ENCODE measurements at regions not wholly inside any gene's neighbourhood (a gene's known extent, or its start where the extent isn't known, plus 50 kb on each side); places are given as distances from the start of the nearest gene placed in this dataset.

- DNase-seq (no peak), ATAC-seq (no peak)
- Histone ChIP-seq H3K27me3 (no peaks in the 10 kb centered on the region), H3K36me3 (no peaks in the 10 kb centered on the region), H3K4me3 (no peak overlapping the region), H3K4me1 (no peaks in the 10 kb centered on the region), H3K9me3 (no peaks in the 10 kb centered on the region), H3K27ac (no peak overlapping the region)
- intact Hi-C loops (cut with DNase I): no loop called here
- TF ChIP-seq CTCF (IDR thresholded peaks at IDR 0.05): no peak
These were observed 812.7 kb downstream of the CDY2B start for GRCh38 chrY:17067307-17067706.

GRCh38 chrY:17053041-17053440 is 827.0 kb downstream of the CDY2B start:
- no peak for TF ChIP-seq CTCF (IDR thresholded peaks at IDR 0.05)
- Histone ChIP-seq H3K36me3 (no peaks in the 10 kb centered on the region), H3K4me3 (no peak overlapping the region), H3K27me3 (no peaks in the 10 kb centered on the region), H3K4me1 (no peaks in the 10 kb centered on the region), H3K27ac (no peak overlapping the region), H3K9me3 (no peaks in the 10 kb centered on the region)
- intact Hi-C loops (cut with DNase I): no loop called here
- DNase-seq (no peak), ATAC-seq (no peak)

GRCh38 chrY:17050374-17050773 is 829.6 kb downstream of the CDY2B start:
- H3K27me3 ChIP-seq: no peaks in the 10 kb centered on the region
- H3K27ac ChIP-seq: no peak overlapping the region
- H3K4me1 ChIP-seq: no peaks in the 10 kb centered on the region
- intact Hi-C loops (cut with DNase I): no loop called here
- H3K4me3 ChIP-seq: no peak overlapping the region
- DNase-seq: no peak
- no peak for ATAC-seq
- no peaks in the 10 kb centered on the region for H3K36me3 ChIP-seq
- no peak for TF ChIP-seq CTCF (IDR thresholded peaks at IDR 0.05)
- H3K9me3 ChIP-seq: no peaks in the 10 kb centered on the region

- H3K36me3 ChIP-seq: no peaks in the 10 kb centered on the region
- intact Hi-C loops (cut with DNase I): no loop called here
- no peak overlapping the region for H3K4me3 ChIP-seq
- DNase-seq: no peak
- ATAC-seq: no peak
- no peak for TF ChIP-seq CTCF (IDR thresholded peaks at IDR 0.05)
- no peaks in the 10 kb centered on the region for H3K27me3 ChIP-seq
- H3K9me3 ChIP-seq: no peaks in the 10 kb centered on the region
- H3K4me1 ChIP-seq: no peaks in the 10 kb centered on the region
- no peak overlapping the region for H3K27ac ChIP-seq
These were observed 834.9 kb downstream of the CDY2B start for GRCh38 chrY:17045124-17045523.

GRCh38 chrY:17044723-17045122 is 835.3 kb downstream of the CDY2B start:
- H3K27ac ChIP-seq: no peak overlapping the region
- H3K36me3 ChIP-seq: no peaks in the 10 kb centered on the region
- DNase-seq (no peak), ATAC-seq (no peak)
- no peaks in the 10 kb centered on the region for H3K27me3 ChIP-seq
- no peak for TF ChIP-seq CTCF (IDR thresholded peaks at IDR 0.05)
- H3K4me1 ChIP-seq: no peaks in the 10 kb centered on the region
- H3K9me3 ChIP-seq: no peaks in the 10 kb centered on the region
- H3K4me3 ChIP-seq: no peak overlapping the region
- intact Hi-C loops (cut with DNase I): no loop called here

- no peak for TF ChIP-seq CTCF (IDR thresholded peaks at IDR 0.05)
- no peaks in the 10 kb centered on the region for H3K27me3 ChIP-seq
- no peaks in the 10 kb centered on the region for H3K36me3 ChIP-seq
- ATAC-seq: no peak
- no peak overlapping the region for H3K27ac ChIP-seq
- H3K9me3 ChIP-seq: no peaks in the 10 kb centered on the region
- H3K4me1 ChIP-seq: no peaks in the 10 kb centered on the region
- no peak overlapping the region for H3K4me3 ChIP-seq
- intact Hi-C loops (cut with DNase I): no loop called here
- DNase-seq: no peak
These were observed 835.7 kb downstream of the CDY2B start for GRCh38 chrY:17044272-17044671.

All from upper lobe of right lung (tissue), 1 donor.